Prostate gland (tissue), 2 donors: ENCODE measurements at regions not wholly inside any gene's neighbourhood (a gene's known extent, or its start where the extent isn't known, plus 50 kb on each side); places are given as distances from the start of the nearest gene placed in this dataset.

Experiments used
- DNase-seq: peaks from one replicate; pipeline ENCODE4 v3.0.0-alpha.2; 2019; ENCODE audit warnings: low spot score
- H3K27ac ChIP-seq, 2 donors: fragments of 200-600 bp; sonication (generic); 2 replicates each; pipeline ENCODE4 v1.5.1; 2017 to 2019
- H3K27me3 ChIP-seq: fragments of 200-600 bp; sonication (generic); replicated peaks from 2 replicates; pipeline ENCODE4 v1.5.1; 2019; ENCODE audit not compliant: insufficient read depth
- H3K36me3 ChIP-seq, 2 donors: fragments of 200-600 bp; sonication (generic); 1 replicate in 1 of 2; 2 replicates in 1 of 2; pipeline versions ENCODE4 v1.5.1 to v1.8.1; 2017 to 2019
- H3K4me1 ChIP-seq: fragments of 200-600 bp; sonication (generic); replicated peaks from 2 replicates; pipeline ENCODE4 v1.5.1; 2019
- H3K4me3 ChIP-seq, 2 donors: fragments of 200-600 bp; sonication (generic); 2 replicates each; pipeline ENCODE4 v1.5.1; 2017 to 2019
- H3K9me3 ChIP-seq: fragments of 200-600 bp; sonication (generic); 2 replicates; pipeline ENCODE4 v1.5.1; 2017
- POLR2A ChIP-seq: fragments of 450-650 bp; IDR thresholded peaks from one replicate; pipeline ENCODE4 v1.6.1; 2016; ENCODE audit warnings: antibody characterized with exemption, mild to moderate bottlenecking
- POLR2AphosphoS5 ChIP-seq: sonication (generic); formaldehyde crosslinking; IDR thresholded peaks from one replicate; pipeline ENCODE4 v1.6.1; 2017; ENCODE audit warnings: antibody characterized with exemption
- WGBS: methylation state at CpG from one replicate; pipeline ENCODE4 v1.1.5; 2018; 5-methylcytosine and 5-hydroxymethylcytosine counted together
- intact Hi-C: fragments of 100-400 bp; cut with DNase I; formaldehyde crosslinking; loops from one replicate; pipeline ENCODE4 v1.14.2; 2022
- TF ChIP-seq, protein P1 (sequence below), 4 experiments: fragments of 200-600 bp in 2 of 4; fragments of 450-650 bp in 2 of 4; sonication (generic) in 2 of 4; IDR thresholded peaks; 1 replicate in 3 of 4; 2 replicates in 1 of 4; pipeline ENCODE4 v1.5.1; 2016 to 2019; ENCODE audit warnings: antibody characterized with exemption in 4 of 4, mild to moderate bottlenecking in 2 of 4, moderate library complexity in 2 of 4

DNA sequence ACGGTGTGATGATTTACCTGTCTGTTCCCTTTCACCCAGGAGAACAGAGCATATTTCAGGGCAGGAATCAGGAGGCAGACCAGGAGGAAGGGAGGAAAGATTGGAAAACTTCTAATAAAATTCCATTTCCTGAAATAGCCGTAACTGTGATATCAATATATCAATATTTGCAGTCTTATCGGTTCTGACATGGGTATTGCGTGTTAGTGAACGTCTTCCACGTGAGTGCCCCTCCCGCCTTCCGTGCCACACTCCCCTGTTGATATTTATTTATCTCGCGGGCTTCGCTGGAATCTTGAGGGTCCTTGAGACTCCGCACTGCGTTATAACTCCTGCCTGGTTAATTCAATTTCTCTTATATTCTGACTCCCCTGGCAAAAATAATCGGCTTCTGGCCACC lies 1160.4 kb downstream of the BRD1 start:
- intact Hi-C loops: no loop called here
- H3K27me3 ChIP-seq: no peaks in the 10 kb centered on the region
- H3K4me3 ChIP-seq: no peak overlapping the region
- H3K27ac ChIP-seq: no peak overlapping the region
- DNase-seq: no peak
- TF ChIP-seq POLR2A (no peak), POLR2AphosphoS5 (no peak)
- TF ChIP-seq, protein P1, sequence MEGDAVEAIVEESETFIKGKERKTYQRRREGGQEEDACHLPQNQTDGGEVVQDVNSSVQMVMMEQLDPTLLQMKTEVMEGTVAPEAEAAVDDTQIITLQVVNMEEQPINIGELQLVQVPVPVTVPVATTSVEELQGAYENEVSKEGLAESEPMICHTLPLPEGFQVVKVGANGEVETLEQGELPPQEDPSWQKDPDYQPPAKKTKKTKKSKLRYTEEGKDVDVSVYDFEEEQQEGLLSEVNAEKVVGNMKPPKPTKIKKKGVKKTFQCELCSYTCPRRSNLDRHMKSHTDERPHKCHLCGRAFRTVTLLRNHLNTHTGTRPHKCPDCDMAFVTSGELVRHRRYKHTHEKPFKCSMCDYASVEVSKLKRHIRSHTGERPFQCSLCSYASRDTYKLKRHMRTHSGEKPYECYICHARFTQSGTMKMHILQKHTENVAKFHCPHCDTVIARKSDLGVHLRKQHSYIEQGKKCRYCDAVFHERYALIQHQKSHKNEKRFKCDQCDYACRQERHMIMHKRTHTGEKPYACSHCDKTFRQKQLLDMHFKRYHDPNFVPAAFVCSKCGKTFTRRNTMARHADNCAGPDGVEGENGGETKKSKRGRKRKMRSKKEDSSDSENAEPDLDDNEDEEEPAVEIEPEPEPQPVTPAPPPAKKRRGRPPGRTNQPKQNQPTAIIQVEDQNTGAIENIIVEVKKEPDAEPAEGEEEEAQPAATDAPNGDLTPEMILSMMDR (IDR thresholded peaks at IDR 0.05): no peak
- 90% methylated on average over 14 of the region's 14 CpGs for WGBS
- H3K36me3 ChIP-seq: no peaks in the 10 kb centered on the region
- peaks cover 4% of the 10 kb centered on the region for H3K4me1 ChIP-seq
- no peaks in the 10 kb centered on the region for H3K9me3 ChIP-seq

DNA sequence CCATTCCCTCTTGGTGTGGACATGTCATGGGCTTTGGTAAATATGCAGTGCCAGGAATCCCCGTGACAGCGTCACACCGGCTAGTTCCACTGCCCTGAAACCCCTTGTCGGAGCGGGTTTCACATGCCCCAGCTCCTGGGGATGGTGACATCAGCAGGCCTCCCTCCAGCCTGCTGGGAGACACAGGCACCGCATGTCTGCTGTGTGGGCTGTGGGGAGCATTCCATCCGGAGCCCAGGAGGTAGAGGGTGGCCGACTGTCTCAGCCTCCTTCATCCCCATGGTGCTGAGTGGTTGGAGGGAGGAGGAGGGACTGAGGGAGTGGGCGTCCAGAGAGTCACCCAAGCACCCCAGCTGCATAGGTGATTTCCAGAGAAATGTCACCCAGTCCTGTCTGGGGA lies 1161.1 kb downstream of the BRD1 start:
- H3K9me3 ChIP-seq: no peaks in the 10 kb centered on the region
- H3K4me1 ChIP-seq: peaks cover 4% of the 10 kb centered on the region
- no peaks in the 10 kb centered on the region for H3K36me3 ChIP-seq
- intact Hi-C loops: no loop called here
- WGBS: 71% methylated on average over 6 of the region's 9 CpGs
- no peak overlapping the region for H3K27ac ChIP-seq
- TF ChIP-seq, protein P1 (IDR thresholded peaks at IDR 0.05): no peak
- TF ChIP-seq POLR2AphosphoS5 (no peak), POLR2A (no peak)
- DNase-seq: no peak
- H3K27me3 ChIP-seq: no peaks in the 10 kb centered on the region
- no peak overlapping the region for H3K4me3 ChIP-seq

DNA sequence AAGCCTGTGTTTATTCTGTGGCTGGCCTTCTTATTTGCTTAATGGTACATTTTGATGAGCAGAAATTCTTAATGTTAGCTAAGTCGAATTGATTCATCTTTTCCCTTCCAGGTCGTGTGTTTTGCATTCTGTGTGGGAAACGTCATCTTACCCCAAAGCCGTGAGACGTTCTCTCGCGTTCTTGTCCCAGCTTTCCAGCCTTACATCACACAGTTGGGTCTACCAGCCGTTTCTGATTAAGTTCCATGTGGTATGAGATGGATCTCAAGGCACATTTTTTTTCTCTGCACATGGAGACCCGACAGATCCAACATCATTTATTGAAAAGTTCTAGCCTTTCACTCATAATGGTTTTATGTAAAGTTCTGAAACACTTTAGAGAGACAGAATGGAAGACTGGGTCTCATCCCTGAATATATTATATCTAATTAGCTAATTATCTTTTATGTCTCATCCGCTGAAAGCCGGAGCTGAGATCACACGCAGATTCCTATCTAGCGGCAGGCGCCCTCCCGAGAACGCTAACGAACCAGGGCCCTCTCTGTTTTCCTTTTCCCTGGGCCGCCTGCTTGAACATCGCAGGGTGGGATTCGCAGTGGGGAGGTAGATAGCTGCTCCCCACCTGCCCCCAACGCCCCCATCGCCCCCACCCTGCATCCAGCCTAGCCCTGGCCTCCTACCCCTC lies 1162.2 kb downstream of the BRD1 start:
- H3K27me3 ChIP-seq: no peaks in the 10 kb centered on the region
- no peaks in the 10 kb centered on the region for H3K36me3 ChIP-seq
- no peak for DNase-seq
- no peaks in the 10 kb centered on the region for H3K9me3 ChIP-seq
- WGBS: 81% methylated on average over 22 of the region's 22 CpGs
- TF ChIP-seq POLR2AphosphoS5 (no peak), POLR2A (no peak)
- TF ChIP-seq, protein P1 (IDR thresholded peaks at IDR 0.05): no peak
- no peak overlapping the region for H3K27ac ChIP-seq
- H3K4me3 ChIP-seq: no peak overlapping the region
- H3K4me1 ChIP-seq: peaks cover 4% of the 10 kb centered on the region
- intact Hi-C loops: no loop called here

DNA sequence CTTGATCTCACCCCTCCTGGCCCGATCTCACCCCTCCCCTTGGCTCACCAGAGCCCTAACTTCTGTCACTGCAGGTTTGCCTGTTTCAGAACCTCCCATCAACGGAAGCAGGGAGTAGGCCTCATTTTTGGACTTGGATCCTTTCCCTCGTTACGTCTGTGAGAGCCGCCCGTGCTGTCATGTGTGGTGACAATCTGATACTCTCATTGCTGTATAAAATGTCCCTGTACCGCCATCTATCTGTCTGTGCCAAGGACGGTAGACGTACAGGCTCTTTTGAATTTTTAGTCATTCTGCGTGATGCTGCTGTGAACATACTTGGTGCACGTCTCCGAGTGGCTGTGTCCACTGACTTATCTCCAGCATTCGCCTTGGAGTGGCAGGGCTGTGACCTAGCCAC lies 1163.1 kb downstream of the BRD1 start:
- H3K9me3 ChIP-seq: no peaks in the 10 kb centered on the region
- H3K4me1 ChIP-seq: no peaks in the 10 kb centered on the region
- 83% methylated on average over 13 of the region's 13 CpGs for WGBS
- H3K27ac ChIP-seq: no peak overlapping the region
- no peaks in the 10 kb centered on the region for H3K27me3 ChIP-seq
- intact Hi-C loops: no loop called here
- DNase-seq: no peak
- no peak overlapping the region for H3K4me3 ChIP-seq
- H3K36me3 ChIP-seq: no peaks in the 10 kb centered on the region
- TF ChIP-seq, protein P1 (IDR thresholded peaks at IDR 0.05): no peak
- TF ChIP-seq POLR2AphosphoS5: no peak
- TF ChIP-seq POLR2A: no peak

DNA sequence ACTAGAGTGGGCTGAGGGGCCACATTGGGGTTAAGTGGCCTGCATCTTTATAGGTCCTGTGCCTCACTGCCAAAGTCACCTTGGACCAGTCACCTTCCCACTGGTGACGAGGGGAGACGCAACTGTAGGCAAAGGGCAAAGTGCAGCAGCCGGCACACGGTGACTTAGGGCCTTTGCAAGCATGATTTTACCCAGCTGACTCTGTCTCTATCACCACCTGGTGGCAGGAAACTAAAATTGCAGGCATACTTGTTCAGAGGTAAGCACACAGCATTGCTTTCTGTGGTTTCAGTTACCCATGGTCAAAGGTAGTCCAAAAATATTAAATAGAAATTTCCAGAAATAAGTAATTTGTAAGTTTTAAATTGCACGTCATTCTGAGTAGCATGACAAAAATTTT lies 1164.4 kb downstream of the BRD1 start:
- WGBS: 83% methylated on average over 5 of the region's 5 CpGs
- no peaks in the 10 kb centered on the region for H3K9me3 ChIP-seq
- intact Hi-C loops: no loop called here
- H3K4me3 ChIP-seq: no peak overlapping the region
- no peak for DNase-seq
- no peak for TF ChIP-seq POLR2AphosphoS5
- TF ChIP-seq, protein P1 (IDR thresholded peaks at IDR 0.05): peak in 1 of 4 experiments; percentile 32
- no peak for TF ChIP-seq POLR2A
- H3K27ac ChIP-seq: no peak overlapping the region
- H3K27me3 ChIP-seq: no peaks in the 10 kb centered on the region
- H3K36me3 ChIP-seq: no peaks in the 10 kb centered on the region
- no peaks in the 10 kb centered on the region for H3K4me1 ChIP-seq
